Chondrocyte (in vitro differentiated cells): ENCODE measurements at regions not wholly inside any gene's neighbourhood (a gene's known extent, or its start where the extent isn't known, plus 50 kb on each side); places are given as distances from the start of the nearest gene placed in this dataset.

Experiments
- DNase-seq: peaks from one replicate; pipeline ENCODE4 v3.0.0; 2021; ENCODE audit warnings: mixed read lengths, low spot score
- H3K27ac Mint-ChIP-seq: one replicate; pipeline ENCODE4 v1.8.0; 2021; ENCODE audit warnings: mild to moderate bottlenecking, moderate library complexity, mixed read lengths; ENCODE audit not compliant: unreplicated experiment
- H3K27me3 Mint-ChIP-seq: 2 replicates; pipeline ENCODE4 v1.8.0; 2021; ENCODE audit warnings: low read depth, mixed read lengths
- H3K36me3 Mint-ChIP-seq: 2 replicates; pipeline ENCODE4 v1.8.0; 2021; ENCODE audit warnings: low read depth, mixed read lengths
- H3K4me1 Mint-ChIP-seq: 2 replicates; pipeline ENCODE4 v1.8.0; 2021; ENCODE audit warnings: low read depth, mild to moderate bottlenecking, mixed read lengths
- H3K4me3 Mint-ChIP-seq: one replicate; pipeline ENCODE4 v1.8.0; 2021; ENCODE audit warnings: mild to moderate bottlenecking, moderate library complexity, mixed read lengths; ENCODE audit not compliant: unreplicated experiment
- H3K9me3 Mint-ChIP-seq: 2 replicates; pipeline ENCODE4 v1.8.0; 2021; ENCODE audit warnings: low read depth, mixed read lengths
- CTCF ChIP-seq: fragments of 200-600 bp; sonication (generic); IDR thresholded peaks from 2 replicates; pipeline ENCODE4 v1.5.0; 2021; ENCODE audit warnings: antibody characterized with exemption, mild to moderate bottlenecking, moderate library complexity

DNA sequence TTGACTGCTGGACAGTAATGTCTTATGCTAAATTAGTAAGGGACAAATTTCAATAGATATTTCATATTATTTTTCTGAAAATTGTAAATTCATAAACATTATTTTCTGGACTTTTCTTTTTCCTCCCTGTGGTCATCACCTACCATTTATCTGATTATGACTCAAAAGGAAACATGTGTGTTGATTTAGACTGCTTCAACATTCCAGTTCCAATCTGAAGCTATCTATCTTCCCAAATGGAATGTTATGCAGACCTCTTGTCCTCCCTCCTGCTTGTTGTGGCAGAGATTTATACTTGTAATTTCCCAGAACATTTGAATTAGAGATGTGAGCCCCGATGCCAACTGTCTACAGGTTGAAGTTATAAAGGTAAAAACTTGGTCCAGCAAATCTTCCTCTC lies 803.4 kb downstream of the TUSC7 start:
- H3K9me3 Mint-ChIP-seq: no peaks in the 10 kb centered on the region
- no peak for DNase-seq
- H3K27ac Mint-ChIP-seq: no peak overlapping the region
- no peak overlapping the region for H3K4me3 Mint-ChIP-seq
- H3K4me1 Mint-ChIP-seq: peaks cover 3% of the 10 kb centered on the region
- H3K27me3 Mint-ChIP-seq: peaks cover 4% of the 10 kb centered on the region
- TF ChIP-seq CTCF: no peak
- no peaks in the 10 kb centered on the region for H3K36me3 Mint-ChIP-seq

DNA sequence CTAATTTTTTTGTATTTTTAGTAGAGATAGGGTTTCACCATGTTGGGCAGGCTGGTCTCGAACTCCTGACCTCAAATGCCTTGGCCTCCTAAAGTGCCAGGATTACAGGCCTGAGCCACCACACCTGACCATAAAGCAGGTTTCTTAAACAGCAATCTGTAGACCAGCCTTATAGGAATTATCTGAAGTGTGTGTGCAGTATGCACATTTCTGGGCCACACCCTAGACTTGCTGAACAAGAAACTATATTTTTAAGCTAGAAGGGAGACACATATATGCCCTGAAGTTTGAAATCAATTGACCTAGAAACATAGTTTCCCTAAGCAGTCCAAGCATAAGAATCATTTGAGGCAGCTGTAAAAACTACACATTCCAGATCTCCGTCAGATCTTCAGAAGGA lies 805.7 kb downstream of the TUSC7 start:
- H3K36me3 Mint-ChIP-seq: no peaks in the 10 kb centered on the region
- H3K9me3 Mint-ChIP-seq: no peaks in the 10 kb centered on the region
- no peak for DNase-seq
- H3K27me3 Mint-ChIP-seq: peaks cover 11% of the 10 kb centered on the region
- no peak overlapping the region for H3K4me3 Mint-ChIP-seq
- no peak for TF ChIP-seq CTCF
- no peak overlapping the region for H3K27ac Mint-ChIP-seq
- H3K4me1 Mint-ChIP-seq: peaks cover 3% of the 10 kb centered on the region

DNA sequence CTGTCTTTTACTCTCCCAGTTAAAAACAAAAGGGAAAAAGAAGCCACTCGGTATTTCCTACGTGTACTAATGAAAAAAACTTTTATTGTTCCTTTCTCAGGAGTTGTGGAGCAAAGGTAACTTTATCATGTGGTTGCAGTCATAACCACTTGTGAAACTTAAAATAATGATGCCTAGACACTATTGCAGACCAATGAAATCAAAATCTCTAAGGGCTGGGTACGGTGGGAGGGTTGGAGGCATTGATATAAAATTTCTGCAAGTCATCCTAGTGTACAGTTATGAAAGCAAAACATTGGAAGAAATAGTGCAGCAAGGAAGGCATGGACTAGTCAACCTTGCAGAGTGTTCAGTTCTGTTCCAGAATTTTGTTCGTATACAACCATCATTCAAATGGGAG lies 808.8 kb downstream of the TUSC7 start:
- no peak overlapping the region for H3K4me3 Mint-ChIP-seq
- H3K27ac Mint-ChIP-seq: no peak overlapping the region
- no peaks in the 10 kb centered on the region for H3K36me3 Mint-ChIP-seq
- TF ChIP-seq CTCF: no peak
- H3K4me1 Mint-ChIP-seq: no peaks in the 10 kb centered on the region
- no peak for DNase-seq
- H3K9me3 Mint-ChIP-seq: no peaks in the 10 kb centered on the region
- H3K27me3 Mint-ChIP-seq: peaks cover 13% of the 10 kb centered on the region

- Mint-ChIP-seq H3K9me3 (no peaks in the 10 kb centered on the region), H3K4me1 (peaks cover 4% of the 10 kb centered on the region), H3K27ac (no peak overlapping the region), H3K27me3 (peaks cover 13% of the 10 kb centered on the region), H3K4me3 (no peak overlapping the region), H3K36me3 (no peaks in the 10 kb centered on the region)
- no peak for TF ChIP-seq CTCF
- no peak for DNase-seq
These were observed 810.2 kb downstream of the TUSC7 start for GRCh38 chr3:117519776-117520175.

DNA sequence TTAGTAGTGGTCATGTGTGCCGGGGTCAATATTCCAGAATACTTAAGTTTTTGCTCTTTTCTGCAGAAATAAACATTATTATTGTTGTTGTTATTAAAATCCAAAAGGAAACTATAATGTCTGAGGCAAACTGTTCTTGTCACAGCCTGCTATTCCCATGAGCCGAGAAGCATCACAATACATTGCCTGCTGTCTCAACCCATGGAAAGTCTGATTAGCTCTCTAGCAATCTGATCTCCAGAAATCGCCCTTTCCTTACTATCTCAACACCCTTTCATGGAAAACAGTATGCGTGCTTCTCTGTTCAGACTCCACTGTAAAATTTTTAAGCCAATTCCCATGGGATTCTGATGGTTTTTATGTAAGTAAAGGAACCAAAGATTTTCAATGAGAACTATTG lies 811.0 kb downstream of the TUSC7 start:
- TF ChIP-seq CTCF: no peak
- H3K4me1 Mint-ChIP-seq: peaks cover 8% of the 10 kb centered on the region
- no peak overlapping the region for H3K27ac Mint-ChIP-seq
- peaks cover 13% of the 10 kb centered on the region for H3K27me3 Mint-ChIP-seq
- no peaks in the 10 kb centered on the region for H3K9me3 Mint-ChIP-seq
- no peaks in the 10 kb centered on the region for H3K36me3 Mint-ChIP-seq
- H3K4me3 Mint-ChIP-seq: no peak overlapping the region
- no peak for DNase-seq
